ENCODE measurements at regions not wholly inside any gene's neighbourhood (a gene's known extent, or its start where the extent isn't known, plus 50 kb on each side); places are given as distances from the start of the nearest gene placed in this dataset.

- no peak for DNase-seq (ENCODE audit: low read depth)
Observed at GRCh38 chr3:187618722-187619121, 51.5 kb downstream of the SST start.

GRCh38 chr3:187617213-187617612 is 53.0 kb downstream of the SST start:
- DNase-seq (ENCODE audit: low read depth), result no peak

GRCh38 chr3:187616307-187616972 is 53.8 kb downstream of the SST start:
- DNase-seq (ENCODE audit: low read depth), result no peak

GRCh38 chr3:187615630-187616029 is 54.6 kb downstream of the SST start:
- no peak for DNase-seq (ENCODE audit: low read depth)

GRCh38 chr3:187612656-187613055 is 57.5 kb downstream of the SST start:
- DNase-seq (ENCODE audit: low read depth), result no peak

GRCh38 chr3:187610981-187611511 is 59.1 kb downstream of the SST start:
- DNase-seq (ENCODE audit: low read depth), result peak; percentile 72

- no peak for DNase-seq (ENCODE audit: low read depth)
Observed at GRCh38 chr3:187594272-187594671, 75.9 kb downstream of the SST start.

- no peak for DNase-seq (ENCODE audit: low read depth)
Observed at GRCh38 chr3:187593451-187593850, 76.7 kb downstream of the SST start.

- no peak for DNase-seq (ENCODE audit: low read depth)
Observed at GRCh38 chr3:187590861-187591576, 79.2 kb downstream of the SST start.

- DNase-seq (ENCODE audit: low read depth), result no peak
Observed at GRCh38 chr3:187587076-187587475, 83.1 kb downstream of the SST start.

- DNase-seq (ENCODE audit: low read depth), result no peak
Observed at GRCh38 chr3:187586226-187586625, 84.0 kb downstream of the SST start.

GRCh38 chr3:187572441-187572840 is 97.8 kb downstream of the SST start:
- no peak for DNase-seq (ENCODE audit: low read depth)

- DNase-seq (ENCODE audit: low read depth), result no peak
Observed at GRCh38 chr3:187571701-187572100, 98.5 kb downstream of the SST start.

GRCh38 chr3:187570776-187571175 is 99.4 kb downstream of the SST start:
- no peak for DNase-seq (ENCODE audit: low read depth)

GRCh38 chr3:187568171-187568570 is 102.0 kb downstream of the SST start:
- DNase-seq (ENCODE audit: low read depth), result no peak

- DNase-seq (ENCODE audit: low read depth), result peak; percentile 87
Observed at GRCh38 chr3:187567661-187568121, 102.5 kb downstream of the SST start.

GRCh38 chr3:187567021-187567420 is 103.2 kb downstream of the SST start:
- DNase-seq (ENCODE audit: low read depth), result no peak

- no peak for DNase-seq (ENCODE audit: low read depth)
Observed at GRCh38 chr3:187565701-187566100, 104.5 kb downstream of the SST start.

- DNase-seq (ENCODE audit: low read depth), result no peak
Observed at GRCh38 chr3:187558990-187559389, 111.2 kb downstream of the SST start.

GRCh38 chr3:187551416-187551815 is 118.8 kb downstream of the SST start:
- peak; percentile 55 for DNase-seq (ENCODE audit: low read depth)

- DNase-seq (ENCODE audit: low read depth), result no peak
Observed at GRCh38 chr3:187550446-187550845, 119.7 kb downstream of the SST start.

- no peak for DNase-seq (ENCODE audit: low read depth)
Observed at GRCh38 chr3:187545366-187545765, 124.8 kb downstream of the SST start.

GRCh38 chr3:187544326-187544725 is 125.9 kb downstream of the SST start:
- no peak for DNase-seq (ENCODE audit: low read depth)

Measured in GM04503 (cell line).